OCI-LY3 (cell line): ENCODE measurements at regions not wholly inside any gene's neighbourhood (a gene's known extent, or its start where the extent isn't known, plus 50 kb on each side); places are given as distances from the start of the nearest gene placed in this dataset.

Source experiments
- H2AFZ ChIP-seq: fragments of 200-600, 300-600 bp; shearing (Covaris generic); 2 replicates; pipeline ENCODE4 v1.6.0; 2014; ENCODE audit warnings: antibody characterized with exemption, low read depth, low read length
- H3K27ac ChIP-seq: fragments of 200-600, 300-600 bp; sonication (generic); 2 replicates; pipeline ENCODE4 v1.5.1; 2014; ENCODE audit warnings: mild to moderate bottlenecking, low read length, moderate library complexity, mixed read lengths
- H3K27me3 ChIP-seq: fragments of 200-600, 300-600 bp; sonication (generic); 2 replicates; pipeline ENCODE4 v1.6.1; 2014; ENCODE audit warnings: low read depth, low read length, mixed read lengths
- H3K36me3 ChIP-seq: fragments of 200-600, 300-600 bp; sonication (generic); replicated peaks from 2 replicates; pipeline ENCODE3; 2014; ENCODE audit warnings: low read depth, low read length, mixed read lengths
- H3K4me1 ChIP-seq: fragments of 300-600, 200-600 bp; sonication (generic); 2 replicates; pipeline ENCODE4 v1.6.1; 2014; ENCODE audit warnings: low read length, mixed read lengths
- H3K4me2 ChIP-seq: fragments of 200-600, 300-600 bp; sonication (generic); 2 replicates; pipeline ENCODE4 v1.6.1; 2014; ENCODE audit warnings: low read length, mixed read lengths
- H3K4me3 ChIP-seq: fragments of 300-600, 200-600 bp; sonication (generic); 2 replicates; pipeline ENCODE4 v1.5.1; 2014; ENCODE audit warnings: antibody characterized with exemption, mild to moderate bottlenecking, low read length, moderate library complexity
- H3K79me2 ChIP-seq: fragments of 300-600, 200-600 bp; shearing (Covaris generic); 2 replicates; pipeline ENCODE4 v1.6.1; 2014; ENCODE audit warnings: mild to moderate bottlenecking, low read length, mixed read lengths
- H3K9ac ChIP-seq: fragments of 300-600, 200-600 bp; shearing (Covaris generic); 2 replicates; pipeline ENCODE4 v1.6.0; 2014; ENCODE audit warnings: mild to moderate bottlenecking, low read length, moderate library complexity
- H3K9me3 ChIP-seq: fragments of 200-600, 300-600 bp; shearing (Covaris generic); 2 replicates; pipeline ENCODE4 v1.6.1; 2014; ENCODE audit warnings: low read length, mixed read lengths; ENCODE audit not compliant: insufficient read depth
- H4K20me1 ChIP-seq: fragments of 200-600, 300-600 bp; sonication (generic); 2 replicates; pipeline ENCODE4 v1.6.1; 2016; ENCODE audit warnings: low read length, mixed read lengths; ENCODE audit not compliant: insufficient read depth
- EZH2phosphoT487 ChIP-seq: fragments of 200-600 bp; shearing (Covaris generic); IDR thresholded peaks from 2 replicates; pipeline ENCODE4 v1.6.1; 2018; ENCODE audit warnings: antibody characterized with exemption, mixed run types, low read depth
- TF ChIP-seq, protein P1 (sequence below): fragments of 200-600, 300-600 bp; sonication (generic); IDR thresholded peaks from 2 replicates; pipeline ENCODE4 v1.5.1; 2014; ENCODE audit warnings: antibody characterized with exemption, low read length, low read depth

DNA sequence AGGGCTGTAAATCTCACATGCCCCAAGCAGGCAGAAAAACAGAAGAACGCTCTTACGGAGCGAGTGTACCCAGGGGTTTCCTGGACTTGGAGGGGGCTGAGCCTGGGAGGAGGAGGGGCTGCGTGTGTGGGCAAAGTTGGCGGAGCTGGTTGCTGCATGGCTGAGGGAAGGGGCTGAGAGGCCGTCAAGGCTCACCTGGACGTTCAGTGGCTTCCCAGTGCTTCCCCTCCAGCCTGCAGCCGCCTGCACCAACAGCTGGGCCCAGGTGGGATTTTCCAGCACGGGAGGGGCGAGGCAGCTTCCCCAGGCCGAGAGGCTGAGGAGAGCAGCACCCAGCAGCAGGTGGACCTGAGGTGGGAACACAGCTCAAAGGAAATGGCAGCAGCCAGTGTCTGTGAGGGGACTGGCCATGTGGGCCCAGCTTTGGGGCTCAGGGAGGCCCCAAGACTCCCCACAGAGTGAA lies 70.6 kb upstream of the CTDP1 start:
- Histone ChIP-seq H3K4me1 (peaks cover 6% of the 10 kb centered on the region; the same call in 1 of the 2 replicates), H3K27me3 (no peaks in the 10 kb centered on the region), H3K4me3 (no peak overlapping the region), H3K36me3 (no peaks in the 10 kb centered on the region), H3K27ac (no peak overlapping the region), H2AFZ (no peak overlapping the region), H3K9ac (no peak overlapping the region), H3K9me3 (no peaks in the 10 kb centered on the region), H3K79me2 (no peaks in the 10 kb centered on the region), H3K4me2 (no peak overlapping the region), H4K20me1 (no peaks in the 10 kb centered on the region)
- no peak for TF ChIP-seq EZH2phosphoT487
- TF ChIP-seq, protein P1, sequence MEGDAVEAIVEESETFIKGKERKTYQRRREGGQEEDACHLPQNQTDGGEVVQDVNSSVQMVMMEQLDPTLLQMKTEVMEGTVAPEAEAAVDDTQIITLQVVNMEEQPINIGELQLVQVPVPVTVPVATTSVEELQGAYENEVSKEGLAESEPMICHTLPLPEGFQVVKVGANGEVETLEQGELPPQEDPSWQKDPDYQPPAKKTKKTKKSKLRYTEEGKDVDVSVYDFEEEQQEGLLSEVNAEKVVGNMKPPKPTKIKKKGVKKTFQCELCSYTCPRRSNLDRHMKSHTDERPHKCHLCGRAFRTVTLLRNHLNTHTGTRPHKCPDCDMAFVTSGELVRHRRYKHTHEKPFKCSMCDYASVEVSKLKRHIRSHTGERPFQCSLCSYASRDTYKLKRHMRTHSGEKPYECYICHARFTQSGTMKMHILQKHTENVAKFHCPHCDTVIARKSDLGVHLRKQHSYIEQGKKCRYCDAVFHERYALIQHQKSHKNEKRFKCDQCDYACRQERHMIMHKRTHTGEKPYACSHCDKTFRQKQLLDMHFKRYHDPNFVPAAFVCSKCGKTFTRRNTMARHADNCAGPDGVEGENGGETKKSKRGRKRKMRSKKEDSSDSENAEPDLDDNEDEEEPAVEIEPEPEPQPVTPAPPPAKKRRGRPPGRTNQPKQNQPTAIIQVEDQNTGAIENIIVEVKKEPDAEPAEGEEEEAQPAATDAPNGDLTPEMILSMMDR, result no peak

DNA sequence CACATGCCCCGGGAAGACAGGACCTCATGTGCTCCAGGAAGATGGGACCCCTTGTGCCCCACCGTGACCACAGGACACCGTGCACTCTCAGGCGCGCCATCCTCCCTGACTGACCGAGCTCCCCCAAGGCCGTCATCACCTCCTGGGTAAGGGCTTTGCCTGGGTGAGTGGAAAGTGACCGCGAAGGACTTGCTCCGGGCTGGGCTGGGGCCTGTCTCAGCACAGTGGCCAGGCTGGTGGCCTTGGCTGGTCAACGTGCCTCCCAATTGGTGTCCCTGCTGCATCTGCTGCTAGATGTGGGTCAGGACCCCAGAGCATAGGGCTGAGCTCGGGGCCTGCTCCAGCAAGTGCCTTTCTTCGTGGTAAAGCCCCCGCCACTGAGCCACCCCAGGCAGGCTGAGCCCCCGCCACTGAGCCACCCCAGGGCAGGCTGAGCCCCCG lies 69.7 kb upstream of the CTDP1 start:
- no peaks in the 10 kb centered on the region for H3K27me3 ChIP-seq
- H3K4me1 ChIP-seq, result peaks cover 6% of the 10 kb centered on the region; the same call in 1 of the 2 replicates
- no peaks in the 10 kb centered on the region for H3K36me3 ChIP-seq
- TF ChIP-seq, protein P1, result no peak
- no peak for TF ChIP-seq EZH2phosphoT487
- H4K20me1 ChIP-seq, result no peaks in the 10 kb centered on the region
- no peak overlapping the region for H3K27ac ChIP-seq
- H3K79me2 ChIP-seq, result no peaks in the 10 kb centered on the region
- H3K9me3 ChIP-seq, result no peaks in the 10 kb centered on the region
- no peak overlapping the region for H2AFZ ChIP-seq
- H3K9ac ChIP-seq, result no peak overlapping the region
- no peak overlapping the region for H3K4me2 ChIP-seq
- no peak overlapping the region for H3K4me3 ChIP-seq

DNA sequence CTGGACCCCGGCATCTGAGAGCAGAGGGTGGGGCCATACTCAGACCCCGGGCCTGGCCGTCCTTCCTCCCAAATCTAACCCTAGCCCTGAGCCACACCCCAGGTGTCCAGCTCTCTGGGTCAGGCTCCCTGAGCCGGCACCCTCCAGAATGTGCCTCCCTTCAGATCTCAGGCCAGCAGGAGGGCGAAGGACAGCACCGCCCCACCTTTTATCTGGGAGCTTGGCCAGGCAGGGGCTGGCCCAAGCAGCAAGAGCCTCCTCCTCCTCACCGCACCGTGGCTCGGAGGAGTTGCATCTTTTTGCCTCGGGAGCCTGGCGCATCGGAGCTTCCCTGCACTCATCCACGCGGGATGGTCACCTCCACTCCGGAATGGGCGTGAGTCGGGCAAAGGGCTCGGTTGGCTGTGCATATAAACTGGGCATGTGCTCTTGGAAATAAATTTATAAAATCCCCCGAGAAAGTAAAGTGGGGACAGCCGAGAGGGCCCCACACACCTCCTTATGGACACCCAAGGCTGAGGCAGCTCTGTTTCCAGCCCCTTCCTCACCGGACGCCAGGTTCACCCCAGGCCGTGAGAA lies 69.1 kb upstream of the CTDP1 start:
- no peaks in the 10 kb centered on the region for H3K27me3 ChIP-seq
- H3K36me3 ChIP-seq, result no peaks in the 10 kb centered on the region
- no peak overlapping the region for H3K27ac ChIP-seq
- no peak for TF ChIP-seq EZH2phosphoT487
- TF ChIP-seq, protein P1, result no peak
- H3K4me2 ChIP-seq, result no peak overlapping the region
- no peak overlapping the region for H3K4me3 ChIP-seq
- H3K9me3 ChIP-seq, result no peaks in the 10 kb centered on the region
- no peak overlapping the region for H2AFZ ChIP-seq
- H3K4me1 ChIP-seq, result peaks cover 12% of the 10 kb centered on the region
- H3K79me2 ChIP-seq, result no peaks in the 10 kb centered on the region
- no peak overlapping the region for H3K9ac ChIP-seq
- no peaks in the 10 kb centered on the region for H4K20me1 ChIP-seq

DNA sequence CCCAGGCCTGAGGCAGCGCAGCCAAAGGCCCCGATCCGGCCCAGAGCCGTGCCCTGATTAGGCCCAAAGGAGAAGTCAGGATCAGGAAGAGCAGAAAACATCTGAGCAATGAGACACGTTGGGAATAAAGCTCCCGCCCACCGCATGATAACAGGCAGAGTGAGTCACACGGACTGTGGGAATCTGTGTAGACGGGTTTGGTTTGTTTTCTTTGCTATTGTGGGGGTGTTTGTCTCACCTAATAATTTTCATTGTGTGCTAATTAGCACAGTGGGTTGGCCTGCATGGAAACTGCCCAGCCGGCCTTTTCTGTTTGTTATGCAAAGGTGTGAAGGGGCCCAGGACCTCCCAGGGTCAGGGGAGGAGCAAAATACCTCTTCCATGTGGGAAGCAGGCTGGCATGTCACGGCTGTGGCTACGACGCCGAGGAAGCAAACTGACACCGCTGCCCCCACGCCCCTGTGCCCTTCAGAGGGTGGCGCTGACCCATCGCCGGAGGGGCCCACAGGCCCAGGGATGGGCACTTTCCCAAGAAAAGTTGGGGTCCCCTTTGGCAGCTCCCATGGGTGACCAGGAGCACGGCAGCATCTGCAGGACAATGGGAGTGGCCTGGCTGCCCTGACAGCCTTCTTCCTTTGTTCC lies 68.4 kb upstream of the CTDP1 start:
- Histone ChIP-seq H3K27me3 (no peaks in the 10 kb centered on the region), H2AFZ (no peak overlapping the region)
- TF ChIP-seq EZH2phosphoT487, result no peak
- TF ChIP-seq, protein P1, result no peak

More for the DNA sequence above, 68.4 kb upstream of the CTDP1 start:
- H3K9me3 ChIP-seq, result no peaks in the 10 kb centered on the region
- no peak overlapping the region for H3K9ac ChIP-seq
- H3K4me1 ChIP-seq, result peaks cover 14% of the 10 kb centered on the region
- H4K20me1 ChIP-seq, result no peaks in the 10 kb centered on the region
- no peaks in the 10 kb centered on the region for H3K36me3 ChIP-seq
- H3K79me2 ChIP-seq, result no peaks in the 10 kb centered on the region
- no peak overlapping the region for H3K27ac ChIP-seq
- H3K4me2 ChIP-seq, result no peak overlapping the region
- no peak overlapping the region for H3K4me3 ChIP-seq
